Stimulated activated CD8-positive, alpha-beta memory T cell treated with anti-CD3 and anti-CD28 coated beads, Interleukin-15, amount 100 ng/mL, for 4 hours (primary cell): ENCODE measurements at regions not wholly inside any gene's neighbourhood (a gene's known extent, or its start where the extent isn't known, plus 50 kb on each side); places are given as distances from the start of the nearest gene placed in this dataset.

Source experiments
- DNase-seq, 2 donors: peaks; one replicate each; pipeline ENCODE4 v3.0.0-alpha.2; 2020; ENCODE audit warnings: low read depth in 2 of 2

- DNase-seq, result no peak
Observed at GRCh38 chr2:18182861-18183260, 304.4 kb downstream of the KCNS3 start.

- DNase-seq, result no peak
Observed at GRCh38 chr2:18180912-18181311, 302.4 kb downstream of the KCNS3 start.

DNA sequence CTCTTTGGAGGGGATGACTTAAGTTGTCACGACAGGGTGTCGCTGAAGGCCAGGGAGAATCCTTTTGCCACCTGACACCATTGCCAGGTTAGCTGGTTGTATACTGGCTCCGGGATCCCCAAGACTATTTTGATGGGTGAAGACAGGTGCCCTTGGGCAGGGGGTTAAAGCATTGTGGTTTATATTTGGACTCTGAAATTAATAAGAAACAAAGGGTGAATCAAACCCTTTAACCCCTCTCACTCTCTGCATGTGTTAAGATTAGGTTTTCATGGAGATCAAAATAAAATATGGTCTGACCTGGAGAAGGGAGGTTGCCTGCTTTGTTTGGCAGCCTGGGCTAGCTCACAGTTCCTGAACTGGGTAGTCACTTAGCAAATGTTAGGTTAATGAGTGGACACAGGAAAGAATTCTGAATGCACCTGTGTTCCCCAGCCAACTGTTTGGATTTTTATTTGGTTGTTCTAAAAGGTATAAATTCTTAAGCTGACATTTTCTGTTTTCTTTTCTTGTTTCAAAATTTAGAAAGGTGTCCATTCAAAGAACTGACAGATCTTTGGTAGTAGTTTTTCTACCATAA is 301.7 kb downstream of the KCNS3 start:
- no peak for DNase-seq

- no peak for DNase-seq
Observed at GRCh38 chr2:18178736-18179349, 300.4 kb downstream of the KCNS3 start.

DNA sequence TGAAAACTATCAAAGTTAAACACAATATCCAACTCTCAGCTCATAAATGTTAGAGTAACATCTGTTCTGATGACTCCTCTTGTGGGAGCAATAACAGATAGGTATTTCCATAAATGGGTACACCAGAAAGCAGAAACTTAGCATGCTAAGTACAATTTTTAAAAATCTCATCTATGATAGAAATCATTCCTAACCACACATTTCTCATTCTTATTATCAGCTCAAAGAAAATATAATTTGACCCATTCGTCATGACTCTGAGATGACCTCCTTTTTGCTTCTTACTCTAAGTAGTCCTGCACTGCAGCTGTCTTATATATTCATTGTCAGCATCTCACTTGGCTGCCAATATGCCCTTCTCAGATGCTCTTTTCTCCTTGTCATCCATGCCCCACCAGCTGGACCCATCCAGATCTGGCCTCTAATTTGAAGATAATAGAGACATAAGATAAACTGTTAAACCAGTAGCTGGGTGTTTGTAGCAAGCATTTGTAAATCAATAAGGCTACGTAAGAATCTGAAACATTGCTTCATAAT is 298.3 kb downstream of the KCNS3 start:
- DNase-seq, result no peak

- DNase-seq, result no peak
Observed at GRCh38 chr2:18172607-18173006, 294.1 kb downstream of the KCNS3 start.

DNA sequence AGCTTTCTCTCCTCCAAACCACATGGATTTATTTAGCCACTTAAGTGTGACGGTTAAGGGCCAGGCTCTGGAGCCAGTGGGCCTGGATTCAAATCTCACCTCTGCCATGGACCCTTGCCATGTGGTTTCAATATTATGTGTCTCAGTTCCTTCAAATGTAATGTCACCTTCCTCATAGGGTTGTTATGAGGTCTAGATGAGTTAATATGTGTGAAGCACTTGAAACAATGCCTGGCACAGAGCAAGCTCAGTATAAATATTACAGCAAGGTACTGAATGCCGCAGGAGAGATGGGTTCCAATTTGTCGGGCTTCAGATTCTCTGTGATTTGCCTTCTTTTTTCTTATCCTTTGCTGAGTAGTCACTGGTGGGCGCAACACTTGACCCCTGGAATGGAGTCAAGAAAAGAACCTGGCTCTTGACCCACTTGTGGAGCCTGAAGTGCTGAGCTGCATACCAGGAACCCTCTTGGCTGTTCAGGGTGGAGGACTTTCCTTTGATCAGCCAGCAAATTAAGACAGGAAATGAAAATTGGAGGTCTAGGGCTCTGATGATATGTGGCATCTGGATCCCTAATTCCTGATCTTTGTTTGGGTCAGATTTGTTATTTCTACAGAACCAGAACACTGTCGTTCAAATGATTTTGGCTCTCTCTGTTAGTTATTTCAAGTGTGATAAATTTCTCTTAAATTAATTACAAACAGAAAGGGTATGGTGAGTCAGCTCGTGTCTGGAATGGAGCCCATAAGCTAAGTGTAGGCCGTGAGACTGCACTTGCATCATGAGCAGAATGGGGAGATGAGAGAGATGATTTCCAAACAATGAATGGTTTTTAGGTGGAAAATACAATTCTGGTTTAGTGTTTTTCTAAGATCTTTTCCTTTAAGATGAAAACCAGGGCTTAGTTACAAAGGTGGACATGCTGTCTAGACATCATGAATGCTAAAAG is 293.0 kb downstream of the KCNS3 start:
- DNase-seq, result no peak

GRCh38 chr2:18170642-18171041 is 292.2 kb downstream of the KCNS3 start:
- DNase-seq, result no peak

DNA sequence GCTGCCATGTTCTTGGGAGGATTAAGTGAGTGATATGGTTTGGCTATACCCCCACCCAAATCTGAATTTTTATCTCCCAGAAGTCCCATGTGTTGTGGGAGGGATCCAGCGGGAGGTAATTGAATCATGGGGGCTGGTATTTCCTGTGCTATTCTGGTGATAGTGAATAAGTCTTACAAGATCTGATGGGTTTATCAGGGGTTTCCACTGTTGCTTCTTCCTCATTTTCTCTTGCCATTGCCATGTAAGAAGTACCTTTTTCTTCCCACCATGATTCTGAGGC is 291.4 kb downstream of the KCNS3 start:
- DNase-seq, result no peak

DNA sequence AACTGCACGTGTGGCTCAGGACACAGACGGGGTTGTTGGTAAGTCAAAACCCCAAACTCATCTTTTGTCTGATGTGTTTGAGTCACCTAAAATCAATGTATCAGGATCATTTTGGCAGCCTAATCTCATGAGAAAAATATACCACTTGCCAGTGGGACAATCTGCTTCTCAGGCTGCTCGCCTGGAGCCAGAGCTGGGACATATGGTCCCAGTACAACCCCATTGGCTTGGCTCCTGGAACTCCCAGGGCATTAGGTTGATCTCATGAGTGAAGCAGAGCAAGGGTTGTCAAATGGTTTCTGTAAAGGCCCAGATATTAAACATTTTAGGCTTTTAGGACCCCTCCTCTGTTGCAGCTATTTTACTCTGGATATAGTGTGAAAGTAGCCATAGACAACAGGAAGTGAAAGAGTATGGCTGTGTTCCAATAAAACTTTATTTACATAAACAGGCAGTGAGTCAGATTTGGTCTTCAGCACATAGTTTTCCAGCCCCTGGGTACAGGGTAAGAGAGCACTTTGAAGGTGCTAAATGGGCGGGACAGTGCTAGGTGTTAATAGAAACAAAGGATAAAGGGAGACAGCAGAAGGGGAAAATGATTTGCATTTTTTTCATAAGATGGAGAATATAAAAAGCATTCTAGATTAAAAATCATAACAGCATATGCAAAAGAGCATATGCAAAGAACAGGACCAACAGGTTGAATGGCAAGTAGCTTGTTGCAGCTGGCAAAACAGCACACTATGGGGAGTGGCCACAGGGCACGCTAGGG is 290.8 kb downstream of the KCNS3 start:
- no peak for DNase-seq

DNA sequence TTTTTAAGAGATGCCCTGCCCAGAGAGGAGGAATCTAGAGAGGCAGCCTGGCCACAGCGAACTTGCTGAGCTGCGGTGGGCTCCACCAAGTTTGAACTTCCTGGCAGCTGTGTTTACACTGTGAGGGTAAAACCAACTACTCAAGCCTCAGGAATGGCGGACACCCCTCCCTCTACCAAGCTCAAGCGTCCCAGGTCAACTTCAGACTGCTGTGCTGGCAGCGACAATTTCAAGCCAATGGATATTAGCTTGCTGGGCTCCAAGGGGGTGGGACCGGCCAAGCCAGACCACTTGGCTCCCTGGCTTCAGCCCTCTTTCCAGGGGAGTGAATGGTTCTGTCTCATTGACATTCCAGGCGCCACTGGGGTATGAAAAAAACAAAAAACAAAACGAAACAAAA is 289.4 kb downstream of the KCNS3 start:
- no peak for DNase-seq

DNA sequence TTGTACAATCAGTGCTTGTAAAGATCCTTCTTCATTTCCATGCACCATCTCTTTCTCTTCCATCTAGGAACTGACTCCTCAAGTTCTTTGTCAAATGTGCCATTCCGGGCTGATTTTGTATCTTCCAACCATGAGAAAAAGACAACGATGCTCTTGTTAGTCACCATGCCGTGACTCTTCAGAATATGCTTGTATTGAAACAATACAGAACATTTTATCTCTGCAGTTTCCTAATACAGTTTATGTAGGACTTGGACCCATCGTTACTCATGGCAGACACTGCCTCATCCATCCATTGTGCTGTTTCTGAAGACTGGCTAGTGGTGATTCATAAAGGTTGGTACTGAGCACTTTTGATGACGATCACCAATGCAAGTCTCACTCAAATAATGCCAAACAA is 283.2 kb downstream of the KCNS3 start:
- no peak for DNase-seq

DNA sequence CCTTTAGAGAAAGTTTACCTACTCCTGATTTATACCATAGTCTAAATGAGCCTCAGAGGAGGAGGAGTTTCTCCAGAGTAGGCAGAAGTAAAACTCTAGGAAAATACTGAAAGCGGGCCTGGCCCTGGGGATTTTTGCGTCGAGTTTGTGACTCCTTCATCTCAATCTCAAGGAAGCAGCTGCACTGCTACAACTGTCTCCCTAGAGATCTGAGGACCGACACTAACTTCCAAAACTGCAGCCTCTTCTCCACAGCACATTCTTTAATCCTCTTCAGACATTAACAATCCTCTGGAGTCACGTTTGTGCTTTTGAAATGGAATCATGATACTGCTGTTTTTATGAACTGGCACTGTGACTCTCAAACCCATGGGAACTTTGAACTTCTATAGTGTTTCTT is 281.4 kb downstream of the KCNS3 start:
- no peak for DNase-seq

GRCh38 chr2:18156421-18156820 is 278.0 kb downstream of the KCNS3 start:
- no peak for DNase-seq

DNA sequence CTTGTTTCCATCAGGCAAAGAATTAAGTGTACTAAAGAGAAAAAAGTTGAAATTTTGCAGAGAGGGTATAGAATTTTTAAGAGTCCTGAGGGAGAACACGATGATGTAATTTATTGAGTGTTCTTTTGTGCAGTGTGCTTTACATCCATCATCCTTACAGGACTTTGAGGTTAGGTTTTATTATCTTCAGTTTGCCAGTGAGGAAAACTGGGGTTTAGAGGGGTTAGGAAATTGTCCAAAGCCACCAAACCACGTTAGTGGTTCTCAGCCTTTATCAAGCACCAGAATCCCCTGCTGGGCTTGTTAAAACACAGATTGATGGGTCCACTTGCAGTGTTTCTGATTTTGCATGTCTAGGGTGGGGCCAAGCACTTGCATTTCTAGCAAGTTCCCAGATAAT is 277.5 kb downstream of the KCNS3 start:
- no peak for DNase-seq

DNA sequence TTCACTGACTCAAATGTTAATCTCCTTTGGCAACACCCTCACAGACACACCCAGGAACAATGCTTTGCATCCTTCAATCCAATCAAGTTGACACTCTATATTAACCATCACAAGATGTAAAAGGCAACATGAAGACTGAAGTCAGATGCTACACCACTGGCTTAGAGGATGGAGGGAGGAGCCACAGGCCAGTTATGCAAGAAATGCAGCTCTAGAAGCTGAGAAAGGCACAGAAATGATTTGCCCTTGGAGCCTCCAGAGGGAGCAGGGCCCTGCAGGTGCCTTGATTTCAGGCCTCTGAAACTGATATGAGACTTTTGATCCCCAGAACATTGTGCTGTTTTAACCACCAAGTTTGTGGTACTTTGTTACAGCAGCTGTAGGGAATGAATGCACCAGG is 276.3 kb downstream of the KCNS3 start:
- DNase-seq, result no peak

DNA sequence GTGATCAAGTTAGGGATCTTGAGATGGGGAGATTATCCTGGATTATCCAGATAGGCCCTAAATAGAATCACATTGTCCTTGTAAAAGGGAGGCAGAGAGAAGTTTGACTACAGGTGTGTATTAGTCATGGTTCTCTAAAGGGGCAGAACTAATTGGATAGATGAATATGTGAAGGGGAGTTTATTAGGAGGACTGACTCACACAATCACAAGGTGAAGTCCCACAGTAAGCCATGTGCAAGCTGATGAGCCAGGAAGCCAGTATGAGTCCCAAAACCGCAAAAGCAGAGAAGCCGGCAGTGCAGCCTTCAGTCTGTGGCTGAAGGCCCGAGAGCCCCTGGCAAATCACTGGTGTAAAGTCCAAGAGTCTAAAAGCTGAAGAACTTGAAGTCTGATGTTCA is 275.8 kb downstream of the KCNS3 start:
- no peak for DNase-seq

DNA sequence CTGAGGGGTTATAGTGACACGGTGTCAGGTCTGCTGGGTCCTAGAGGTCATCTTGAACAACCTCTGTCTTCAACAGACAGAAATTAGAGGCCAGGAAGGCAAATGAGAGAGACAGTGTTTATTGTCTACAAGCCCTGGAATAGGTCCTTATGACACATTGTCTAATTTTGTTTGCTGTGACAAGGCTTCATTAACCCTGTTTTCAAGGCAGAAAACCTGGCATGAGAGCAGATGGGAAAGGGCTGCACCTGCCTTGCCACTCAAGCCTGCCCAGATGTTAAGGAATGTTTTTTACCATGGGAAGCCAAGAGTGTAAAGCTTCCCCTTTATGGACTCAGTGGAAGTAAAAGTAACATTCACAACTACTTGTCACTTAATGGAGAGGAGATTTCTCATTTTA is 275.3 kb downstream of the KCNS3 start:
- no peak for DNase-seq

DNA sequence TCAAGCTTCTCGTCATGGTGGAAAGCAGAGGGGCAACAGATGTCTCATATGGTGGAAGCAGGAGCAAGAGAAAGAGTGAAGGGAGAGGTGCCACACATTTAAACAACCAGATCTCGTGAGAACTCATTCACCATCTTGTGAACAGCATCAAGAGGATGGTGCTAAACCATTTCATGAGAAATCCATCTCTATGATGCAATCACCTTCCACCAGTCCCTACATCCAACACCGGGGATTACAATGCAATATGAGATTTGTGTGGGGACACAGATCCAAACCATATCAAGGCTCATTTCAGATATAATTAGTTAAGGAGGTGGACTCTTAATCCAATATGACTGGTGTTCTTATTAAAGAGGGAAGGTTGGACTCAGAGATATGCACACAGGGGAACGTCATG is 272.8 kb downstream of the KCNS3 start:
- DNase-seq, result no peak

- DNase-seq, result no peak
Observed at GRCh38 chr2:18149660-18150246, 271.3 kb downstream of the KCNS3 start.

- DNase-seq, result no peak
Observed at GRCh38 chr2:18136881-18137475, 258.5 kb downstream of the KCNS3 start.
